HG02840 (cell line): ENCODE measurements at regions not wholly inside any gene's neighbourhood (a gene's known extent, or its start where the extent isn't known, plus 50 kb on each side); places are given as distances from the start of the nearest gene placed in this dataset.

Source experiments
- ATAC-seq: cut with Tn5 transposase; IDR thresholded peaks from one replicate; pipeline ENCODE4 v1.9.1; 2021; ENCODE audit warnings: mild to moderate bottlenecking, moderate library complexity, moderate number of reproducible peaks; ENCODE audit not compliant: unreplicated experiment, low FRiP score

DNA sequence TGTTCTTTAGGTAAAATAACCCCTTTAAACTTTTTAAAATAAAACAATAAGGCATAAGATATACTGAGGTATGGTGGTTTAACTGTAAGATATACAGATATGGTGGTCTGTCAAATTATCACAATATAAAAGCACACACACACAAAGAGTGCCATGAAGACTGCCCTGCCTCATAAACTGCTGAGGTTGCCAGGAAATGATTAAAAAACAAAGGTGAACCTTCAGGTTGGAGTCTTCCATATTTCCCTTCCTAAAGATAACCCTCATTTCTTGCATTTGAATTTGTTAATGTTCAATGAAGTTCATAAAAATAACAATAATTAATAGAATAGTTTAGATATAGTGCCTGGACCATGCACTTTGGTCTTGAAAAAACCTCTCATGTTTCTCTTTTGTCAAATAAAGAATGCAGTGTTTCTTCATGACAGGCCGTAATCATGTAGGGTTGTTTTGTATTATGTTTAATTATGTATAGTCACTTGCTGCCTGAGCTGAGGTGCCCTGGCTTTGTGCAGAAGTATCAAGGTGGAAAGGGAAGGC lies 123.6 kb upstream of the B3GALT2 start:
- no peak for ATAC-seq

DNA sequence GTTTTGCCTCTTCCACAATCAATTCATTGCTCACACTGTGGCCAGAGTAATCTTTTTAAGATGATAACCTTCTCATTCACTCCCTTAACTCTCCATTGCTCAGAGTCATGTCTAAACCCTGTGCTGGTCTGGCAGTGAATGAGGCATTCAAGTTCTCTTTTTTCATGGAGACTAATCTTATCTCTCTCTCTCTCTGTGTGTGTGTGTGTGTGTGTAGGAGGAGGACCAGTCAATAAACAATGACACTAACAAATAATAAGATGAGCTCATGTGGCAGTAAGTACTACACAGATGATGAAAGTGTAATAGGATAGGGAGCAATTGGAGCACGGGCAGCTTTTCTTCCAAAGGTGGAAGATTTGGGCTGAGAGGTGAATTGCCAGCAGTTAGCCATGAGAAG lies 122.0 kb upstream of the B3GALT2 start:
- ATAC-seq, result no peak

DNA sequence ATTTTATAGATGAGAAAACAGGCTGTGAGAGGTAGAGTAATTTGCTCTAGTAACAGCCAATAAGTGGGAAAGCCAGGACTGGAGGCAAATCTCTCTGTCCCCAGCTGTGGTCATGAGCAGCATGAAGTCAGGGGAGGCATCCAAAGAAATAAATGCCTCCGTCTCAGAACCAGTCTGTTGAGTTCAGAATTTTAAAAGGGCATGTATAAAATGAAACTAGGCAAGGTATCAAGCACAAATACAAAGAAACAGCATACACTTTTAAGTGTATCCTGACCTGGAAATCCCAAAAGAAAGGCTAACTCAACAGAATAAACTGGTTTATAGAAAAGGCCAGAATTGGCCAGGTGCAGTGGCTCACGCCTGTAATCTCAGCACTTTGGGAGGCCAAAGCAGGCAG lies 120.0 kb upstream of the B3GALT2 start:
- ATAC-seq, result no peak
